Endothelial cell of umbilical vein (primary cell): ENCODE measurements at regions not wholly inside any gene's neighbourhood (a gene's known extent, or its start where the extent isn't known, plus 50 kb on each side); places are given as distances from the start of the nearest gene placed in this dataset.

Experiments used
- BruUV-seq: library from RNA; stranded (reverse); fragments of 400-500 nt; replicated peaks from 2 replicates; lab custom pipeline; 2021; lab: Mats Ljungman, UMichigan
- CTCF ChIA-PET: fragments of 300-600, 350-600 bp; sonication (Branson Sonifier 250); formaldehyde crosslinking; loops from one replicate; lab custom pipeline; 2021; ENCODE audit warnings: antibody characterized with exemption, inconsistent platforms; lab: Charles Lee
- POLR2A ChIA-PET: fragments of 300-600, 350-600 bp; sonication (Branson Sonifier 250); formaldehyde crosslinking; loops from one replicate; lab custom pipeline; 2021; ENCODE audit warnings: antibody characterized with exemption, inconsistent platforms; lab: Charles Lee
- DNase-seq: peaks from one replicate; pipeline ENCODE4 v3.0.0-alpha.2; 2011; ENCODE audit warnings: low read depth, low spot score
- FAIRE-seq: peaks from 2 replicates; lab custom pipeline; 2011; peaks lifted over from hg19 to GRCh38; lab: Jason Lieb, UNC
- H2AFZ ChIP-seq: 2 replicates; pipeline ENCODE4 v1.6.0; 2012; ENCODE audit warnings: low read depth, low read length, control low read depth, inconsistent platforms
- H3K27ac ChIP-seq: 2 replicates; pipeline ENCODE4 v1.5.1; 2011; ENCODE audit warnings: low read depth, mild to moderate bottlenecking, control low read depth, low read length, moderate library complexity; ENCODE audit not compliant: insufficient read depth
- H3K27me3 ChIP-seq, 2 experiments: 2 replicates each; pipeline versions ENCODE4 v1.6.0 to v1.6.1; 2011; ENCODE audit warnings: low read length in 2 of 2, mixed read lengths in 1 of 2; ENCODE audit not compliant: control insufficient read depth in 2 of 2, insufficient read depth in 2 of 2
- H3K36me3 ChIP-seq, 2 experiments: 2 replicates in 1 of 2; 3 replicates in 1 of 2; pipeline ENCODE4 v1.5.1; 2011; ENCODE audit warnings: low read length in 2 of 2, mild to moderate bottlenecking in 1 of 2, moderate library complexity in 1 of 2; ENCODE audit not compliant: control insufficient read depth in 2 of 2, insufficient read depth in 2 of 2; ENCODE audit errors: extremely low read depth in 1 of 2
- H3K4me1 ChIP-seq: 3 replicates; pipeline ENCODE4 v1.5.1; 2011; ENCODE audit warnings: mild to moderate bottlenecking, low read length; ENCODE audit not compliant: control insufficient read depth, insufficient read depth; ENCODE audit errors: extremely low read depth
- H3K4me2 ChIP-seq: 2 replicates; pipeline ENCODE4 v1.6.1; 2011; ENCODE audit warnings: low read length, control low read depth, mixed read lengths; ENCODE audit not compliant: insufficient read depth
- H3K4me3 ChIP-seq, 3 experiments: fragments of 200-600 bp in 1 of 3; sonication (generic), shearing (Covaris generic) in 1 of 3; replicated peaks in 1 of 3; 2 replicates each; pipeline ENCODE4 v1.5.1; 2011 to 2016; ENCODE audit warnings: control low read depth in 3 of 3, low read length in 3 of 3, mild to moderate bottlenecking in 2 of 3, inconsistent platforms in 1 of 3, low read depth in 1 of 3, moderate library complexity in 1 of 3; ENCODE audit not compliant: insufficient read depth in 1 of 3
- H3K79me2 ChIP-seq: 2 replicates; pipeline ENCODE4 v1.6.0; 2012; ENCODE audit warnings: low read length, inconsistent platforms; ENCODE audit not compliant: control insufficient read depth, insufficient read depth
- H3K9ac ChIP-seq: replicated peaks from 2 replicates; pipeline ENCODE3; 2011; ENCODE audit warnings: low read length, control low read depth; ENCODE audit not compliant: insufficient read depth; ENCODE audit errors: extremely low read depth
- H3K9me1 ChIP-seq: replicated peaks from 3 replicates; pipeline ENCODE4 v1.6.0; 2011; ENCODE audit warnings: mild to moderate bottlenecking, low read length; ENCODE audit not compliant: control insufficient read depth, insufficient read depth; ENCODE audit errors: extremely low read depth
- H3K9me3 ChIP-seq: replicated peaks from 2 replicates; pipeline ENCODE4 v1.5.1; 2012; ENCODE audit warnings: low read length, inconsistent platforms; ENCODE audit not compliant: control insufficient read depth, insufficient read depth
- H4K20me1 ChIP-seq: replicated peaks from 2 replicates; pipeline ENCODE3; 2011; ENCODE audit warnings: mild to moderate bottlenecking, low read length; ENCODE audit not compliant: control insufficient read depth, insufficient read depth; ENCODE audit errors: extremely low read depth
- EZH2 ChIP-seq: IDR thresholded peaks from 2 replicates; pipeline ENCODE4 v1.6.1; 2012; ENCODE audit warnings: borderline replicate concordance, low read depth, mild to moderate bottlenecking, moderate library complexity, low read length, inconsistent platforms; ENCODE audit not compliant: severe bottlenecking
- FOS ChIP-seq: IDR thresholded peaks from 2 replicates; pipeline ENCODE4 v1.6.1; 2011; ENCODE audit warnings: mild to moderate bottlenecking, low read length, moderate library complexity, borderline replicate concordance; ENCODE audit not compliant: insufficient read depth
- GATA2 ChIP-seq: IDR thresholded peaks from 2 replicates; pipeline ENCODE4 v1.7.0; 2011; ENCODE audit warnings: low read depth, mild to moderate bottlenecking, moderate library complexity, mixed read lengths, low read length; ENCODE audit not compliant: insufficient read length, insufficient read depth
- JUN ChIP-seq: IDR thresholded peaks from 2 replicates; pipeline ENCODE4 v1.6.1; 2011; ENCODE audit warnings: borderline replicate concordance, low read depth; ENCODE audit not compliant: insufficient read length, insufficient read depth
- MYC ChIP-seq: IDR thresholded peaks from one replicate; pipeline ENCODE4 v1.6.1; 2011; ENCODE audit warnings: mild to moderate bottlenecking, low read depth, low read length
- POLR2A ChIP-seq: IDR thresholded peaks from 2 replicates; pipeline ENCODE4 v1.6.1; 2012; ENCODE audit warnings: low read depth, mild to moderate bottlenecking, control low read depth, low read length
- POLR2AphosphoS5 ChIP-seq: IDR thresholded peaks from 2 replicates; pipeline ENCODE4 v1.6.1; 2012; ENCODE audit warnings: low read depth, mild to moderate bottlenecking, control low read depth, low read length, moderate library complexity; ENCODE audit not compliant: insufficient read depth
- dilution Hi-C: fragments of 300-500 bp; cut with MboI; formaldehyde crosslinking; loops from one replicate; pipeline ENCODE4 v1.15.0; 2019; ENCODE audit warnings: low sequenced_read_pairs; ENCODE audit not compliant: extremely low pct_ligation_motif_present
- intact Hi-C: fragments of 100-400 bp; cut with micrococcal nuclease; formaldehyde crosslinking; loops from one replicate; pipeline ENCODE4 v1.10.0; 2022
- TF ChIP-seq, protein P1 (sequence below), 2 donors: IDR thresholded peaks; 1 replicate in 1 of 2; 2 replicates in 1 of 2; pipeline ENCODE4 v1.5.1; 2011; ENCODE audit warnings: low read length in 2 of 2, mild to moderate bottlenecking in 2 of 2, moderate library complexity in 2 of 2, control low read depth in 1 of 2, inconsistent platforms in 1 of 2, low read depth in 1 of 2; ENCODE audit not compliant: insufficient read depth in 1 of 2; ENCODE audit errors: extremely low read depth in 1 of 2
- TF ChIP-seq, protein P2 (sequence below): IDR thresholded peaks from 2 replicates; pipeline ENCODE4 v1.6.1; 2011; ENCODE audit not compliant: insufficient read depth, insufficient read length

DNA sequence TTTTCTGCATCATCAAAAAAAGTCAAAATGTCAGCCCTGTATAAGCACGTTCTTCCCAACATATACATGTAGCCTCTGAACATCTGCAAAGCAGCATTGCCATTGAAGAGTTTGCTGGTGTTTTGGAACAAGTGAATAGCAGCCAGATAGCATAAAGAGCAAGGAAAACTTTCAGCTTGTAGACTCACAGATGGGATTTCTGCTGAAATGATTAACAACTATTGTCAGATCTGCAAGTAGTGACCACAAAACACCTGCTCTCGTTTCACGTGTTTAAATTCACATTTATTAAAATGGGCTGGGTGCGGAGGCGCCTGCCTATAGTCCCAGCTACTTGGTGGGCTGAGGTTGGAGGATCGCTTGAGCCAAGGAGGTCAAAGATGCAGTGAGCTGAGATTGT is 123.7 kb downstream of the SPRY1 start:
- dilution Hi-C loops: no loop called here
- no peaks in the 10 kb centered on the region for H3K4me1 ChIP-seq
- CTCF ChIA-PET: no interaction called here

More for the DNA sequence above, 123.7 kb downstream of the SPRY1 start:
- no peak overlapping the region for H2AFZ ChIP-seq
- H3K9me3 ChIP-seq: no peaks in the 10 kb centered on the region
- H3K9me1 ChIP-seq: no peaks in the 10 kb centered on the region
- H3K4me3 ChIP-seq: no peak overlapping the region
- no peaks in the 10 kb centered on the region for H3K79me2 ChIP-seq
- intact Hi-C loops: no loop called here
- POLR2A ChIA-PET: no interaction called here
- TF ChIP-seq FOS: no peak
- TF ChIP-seq POLR2A: no peak
- TF ChIP-seq, protein P1, sequence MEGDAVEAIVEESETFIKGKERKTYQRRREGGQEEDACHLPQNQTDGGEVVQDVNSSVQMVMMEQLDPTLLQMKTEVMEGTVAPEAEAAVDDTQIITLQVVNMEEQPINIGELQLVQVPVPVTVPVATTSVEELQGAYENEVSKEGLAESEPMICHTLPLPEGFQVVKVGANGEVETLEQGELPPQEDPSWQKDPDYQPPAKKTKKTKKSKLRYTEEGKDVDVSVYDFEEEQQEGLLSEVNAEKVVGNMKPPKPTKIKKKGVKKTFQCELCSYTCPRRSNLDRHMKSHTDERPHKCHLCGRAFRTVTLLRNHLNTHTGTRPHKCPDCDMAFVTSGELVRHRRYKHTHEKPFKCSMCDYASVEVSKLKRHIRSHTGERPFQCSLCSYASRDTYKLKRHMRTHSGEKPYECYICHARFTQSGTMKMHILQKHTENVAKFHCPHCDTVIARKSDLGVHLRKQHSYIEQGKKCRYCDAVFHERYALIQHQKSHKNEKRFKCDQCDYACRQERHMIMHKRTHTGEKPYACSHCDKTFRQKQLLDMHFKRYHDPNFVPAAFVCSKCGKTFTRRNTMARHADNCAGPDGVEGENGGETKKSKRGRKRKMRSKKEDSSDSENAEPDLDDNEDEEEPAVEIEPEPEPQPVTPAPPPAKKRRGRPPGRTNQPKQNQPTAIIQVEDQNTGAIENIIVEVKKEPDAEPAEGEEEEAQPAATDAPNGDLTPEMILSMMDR (IDR thresholded peaks at IDR 0.05; ENCODE audit: extremely low read depth in 1 of 2, insufficient read depth in 1 of 2, low read depth in 1 of 2, low read length in 2 of 2): no peak
- TF ChIP-seq JUN: no peak
- no peak for TF ChIP-seq MYC
- TF ChIP-seq, protein P2, sequence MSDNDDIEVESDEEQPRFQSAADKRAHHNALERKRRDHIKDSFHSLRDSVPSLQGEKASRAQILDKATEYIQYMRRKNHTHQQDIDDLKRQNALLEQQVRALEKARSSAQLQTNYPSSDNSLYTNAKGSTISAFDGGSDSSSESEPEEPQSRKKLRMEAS: no peak
- no peak for TF ChIP-seq EZH2
- no peak for TF ChIP-seq GATA2
- no peak for TF ChIP-seq POLR2AphosphoS5
- no peaks in the 10 kb centered on the region for H3K36me3 ChIP-seq
- DNase-seq: no peak
- peaks cover 0 to 4% of the 10 kb centered on the region in 2 experiments for H3K27me3 ChIP-seq
- no peak overlapping the region for H3K9ac ChIP-seq
- no peak for FAIRE-seq
- BruUV-seq: no TSS peak
- no peak overlapping the region for H3K27ac ChIP-seq
- no peaks in the 10 kb centered on the region for H4K20me1 ChIP-seq
- H3K4me2 ChIP-seq: no peak overlapping the region
